HK-2 (cell line): ENCODE measurements at regions not wholly inside any gene's neighbourhood (a gene's known extent, or its start where the extent isn't known, plus 50 kb on each side); places are given as distances from the start of the nearest gene placed in this dataset.

Experiments
- DNase-seq: peaks from one replicate; pipeline ENCODE4 v3.0.0-alpha.2; 2018; ENCODE audit not compliant: unreplicated experiment

GRCh38 chr6:14031516-14031915 is 86.1 kb upstream of the CD83 start:
- no peak for DNase-seq

GRCh38 chr6:14035071-14035847 is 82.3 kb upstream of the CD83 start:
- peak; percentile 63 for DNase-seq

GRCh38 chr6:14035874-14036273 is 81.7 kb upstream of the CD83 start:
- DNase-seq = no peak

GRCh38 chr6:14036911-14037310 is 80.7 kb upstream of the CD83 start:
- DNase-seq = no peak

GRCh38 chr6:14037402-14038277 is 79.9 kb upstream of the CD83 start:
- DNase-seq = no peak

- no peak for DNase-seq
Observed at GRCh38 chr6:14038467-14039437, 78.8 kb upstream of the CD83 start.

GRCh38 chr6:14040042-14040441 is 77.5 kb upstream of the CD83 start:
- no peak for DNase-seq

- peak; percentile 41 for DNase-seq
Observed at GRCh38 chr6:14046476-14047068, 71.0 kb upstream of the CD83 start.

GRCh38 chr6:14047151-14047740 is 70.3 kb upstream of the CD83 start:
- no peak for DNase-seq

- DNase-seq = no peak
Observed at GRCh38 chr6:14048837-14049236, 68.7 kb upstream of the CD83 start.

GRCh38 chr6:14051355-14051754 is 66.2 kb upstream of the CD83 start:
- no peak for DNase-seq

GRCh38 chr6:14053811-14054210 is 63.8 kb upstream of the CD83 start:
- DNase-seq = no peak

GRCh38 chr6:14055541-14055940 is 62.0 kb upstream of the CD83 start:
- DNase-seq = no peak

GRCh38 chr6:14058029-14058695 is 59.4 kb upstream of the CD83 start:
- no peak for DNase-seq

GRCh38 chr6:14058735-14059134 is 58.8 kb upstream of the CD83 start:
- no peak for DNase-seq

GRCh38 chr6:14059791-14060436 is 57.7 kb upstream of the CD83 start:
- DNase-seq = peak; percentile 31

GRCh38 chr6:14060971-14061370 is 56.6 kb upstream of the CD83 start:
- no peak for DNase-seq

- DNase-seq = no peak
Observed at GRCh38 chr6:14061643-14062042, 55.9 kb upstream of the CD83 start.

GRCh38 chr6:14062345-14063029 is 55.1 kb upstream of the CD83 start:
- no peak for DNase-seq
